HL-60 (cell line): ENCODE measurements at regions not wholly inside any gene's neighbourhood (a gene's known extent, or its start where the extent isn't known, plus 50 kb on each side); places are given as distances from the start of the nearest gene placed in this dataset.

Source experiments
- GABPA ChIP-seq: IDR thresholded peaks from 2 replicates; pipeline ENCODE4 v1.6.1; 2012; ENCODE audit warnings: low read depth
- POLR2AphosphoS5 ChIP-seq: IDR thresholded peaks from 2 replicates; pipeline ENCODE4 v1.6.1; 2012; ENCODE audit warnings: low read depth
- REST ChIP-seq: IDR thresholded peaks from 2 replicates; pipeline ENCODE4 v1.6.1; 2012; ENCODE audit warnings: low read depth; ENCODE audit not compliant: insufficient replicate concordance
- SPI1 ChIP-seq: IDR thresholded peaks from 2 replicates; pipeline ENCODE4 v1.6.1; 2012; ENCODE audit warnings: low read depth, mild to moderate bottlenecking, borderline replicate concordance
- TF ChIP-seq, protein P1 (sequence below): IDR thresholded peaks from one replicate; pipeline ENCODE4 v1.5.1; 2011; ENCODE audit warnings: low read length, control low read depth, inconsistent platforms; ENCODE audit not compliant: insufficient read depth

DNA sequence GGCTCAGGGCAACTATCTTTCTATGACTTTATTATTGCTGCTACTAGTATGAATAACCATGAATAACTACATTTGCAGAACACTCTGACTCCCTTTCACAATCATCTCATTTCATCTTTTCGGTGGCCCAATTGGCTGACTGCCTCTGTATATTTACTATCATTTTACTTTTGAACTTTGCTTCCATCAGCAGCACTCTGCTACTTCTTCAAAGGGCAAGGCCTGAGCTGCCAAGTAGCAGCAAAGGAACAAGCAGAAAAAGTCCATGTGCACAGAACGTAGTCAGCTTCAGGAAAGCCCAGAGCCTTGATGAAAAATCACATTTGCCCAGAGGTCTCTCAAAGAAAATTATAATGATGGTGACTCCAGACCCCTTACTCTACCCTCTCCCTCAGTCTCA, 214.5 kb upstream of the PUM3 start:
- TF ChIP-seq POLR2AphosphoS5 = no peak
- TF ChIP-seq, protein P1, sequence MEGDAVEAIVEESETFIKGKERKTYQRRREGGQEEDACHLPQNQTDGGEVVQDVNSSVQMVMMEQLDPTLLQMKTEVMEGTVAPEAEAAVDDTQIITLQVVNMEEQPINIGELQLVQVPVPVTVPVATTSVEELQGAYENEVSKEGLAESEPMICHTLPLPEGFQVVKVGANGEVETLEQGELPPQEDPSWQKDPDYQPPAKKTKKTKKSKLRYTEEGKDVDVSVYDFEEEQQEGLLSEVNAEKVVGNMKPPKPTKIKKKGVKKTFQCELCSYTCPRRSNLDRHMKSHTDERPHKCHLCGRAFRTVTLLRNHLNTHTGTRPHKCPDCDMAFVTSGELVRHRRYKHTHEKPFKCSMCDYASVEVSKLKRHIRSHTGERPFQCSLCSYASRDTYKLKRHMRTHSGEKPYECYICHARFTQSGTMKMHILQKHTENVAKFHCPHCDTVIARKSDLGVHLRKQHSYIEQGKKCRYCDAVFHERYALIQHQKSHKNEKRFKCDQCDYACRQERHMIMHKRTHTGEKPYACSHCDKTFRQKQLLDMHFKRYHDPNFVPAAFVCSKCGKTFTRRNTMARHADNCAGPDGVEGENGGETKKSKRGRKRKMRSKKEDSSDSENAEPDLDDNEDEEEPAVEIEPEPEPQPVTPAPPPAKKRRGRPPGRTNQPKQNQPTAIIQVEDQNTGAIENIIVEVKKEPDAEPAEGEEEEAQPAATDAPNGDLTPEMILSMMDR = no peak
- TF ChIP-seq SPI1 = no peak
- TF ChIP-seq REST = no peak
- no peak for TF ChIP-seq GABPA
